Right renal pelvis (tissue), 4 donors: ENCODE measurements at regions not wholly inside any gene's neighbourhood (a gene's known extent, or its start where the extent isn't known, plus 50 kb on each side); places are given as distances from the start of the nearest gene placed in this dataset.

Experiments
- DNase-seq, 4 donors: peaks; one replicate each; pipeline ENCODE4 v3.0.0-alpha.2; 2013; ENCODE audit warnings: low read depth in 4 of 4, low spot score in 3 of 4, missing footprints in 1 of 4

DNA sequence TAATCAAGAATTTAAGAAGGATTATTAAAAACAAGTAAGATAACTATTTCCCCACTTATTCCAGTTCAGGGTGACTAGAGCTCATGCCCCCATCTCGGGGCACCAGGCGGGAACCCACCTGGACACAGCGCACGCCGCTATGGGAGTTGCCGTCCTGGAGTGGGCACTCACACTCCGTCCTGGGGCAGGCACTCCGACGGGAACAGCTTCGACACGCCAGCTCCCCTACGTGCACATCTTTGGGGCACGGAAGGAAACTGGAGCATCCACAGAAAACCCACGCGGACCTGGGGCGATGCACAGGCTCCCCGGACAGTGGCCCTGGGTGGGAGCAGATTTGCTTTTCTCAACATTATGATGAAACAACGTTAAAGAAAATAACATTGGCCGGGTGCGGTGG lies 52.0 kb upstream of the GATA5 start:
- no peak for DNase-seq

GRCh38 chr20:62528983-62529891 lies 53.4 kb upstream of the GATA5 start:
- DNase-seq: no peak

GRCh38 chr20:62529896-62530642 lies 54.3 kb upstream of the GATA5 start:
- DNase-seq: no peak

- no peak for DNase-seq
These were observed 54.8 kb upstream of the GATA5 start for GRCh38 chr20:62530643-62531032.

- DNase-seq: no peak
These were observed 55.4 kb upstream of the GATA5 start for GRCh38 chr20:62531046-62531838.

DNA sequence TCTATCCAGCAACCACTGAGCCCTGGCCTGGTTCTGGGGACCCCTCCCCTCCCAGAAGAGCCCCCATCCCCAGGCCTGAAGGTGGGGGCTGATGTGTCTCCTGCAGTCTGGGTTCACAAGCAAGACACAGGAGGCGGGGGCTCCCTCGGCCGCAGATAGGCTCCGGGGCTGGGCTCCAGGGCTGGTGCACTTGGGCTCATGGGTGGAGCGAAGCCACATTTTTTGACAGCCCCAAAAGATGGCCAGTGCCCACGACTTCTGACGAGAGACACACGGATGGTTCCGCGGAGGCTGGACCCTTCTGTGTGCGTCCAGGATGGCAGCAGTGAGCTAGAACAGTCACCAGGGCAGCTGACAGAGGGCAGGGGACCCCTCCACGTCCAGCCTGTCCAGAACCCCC lies 57.1 kb upstream of the GATA5 start:
- no peak for DNase-seq

DNA sequence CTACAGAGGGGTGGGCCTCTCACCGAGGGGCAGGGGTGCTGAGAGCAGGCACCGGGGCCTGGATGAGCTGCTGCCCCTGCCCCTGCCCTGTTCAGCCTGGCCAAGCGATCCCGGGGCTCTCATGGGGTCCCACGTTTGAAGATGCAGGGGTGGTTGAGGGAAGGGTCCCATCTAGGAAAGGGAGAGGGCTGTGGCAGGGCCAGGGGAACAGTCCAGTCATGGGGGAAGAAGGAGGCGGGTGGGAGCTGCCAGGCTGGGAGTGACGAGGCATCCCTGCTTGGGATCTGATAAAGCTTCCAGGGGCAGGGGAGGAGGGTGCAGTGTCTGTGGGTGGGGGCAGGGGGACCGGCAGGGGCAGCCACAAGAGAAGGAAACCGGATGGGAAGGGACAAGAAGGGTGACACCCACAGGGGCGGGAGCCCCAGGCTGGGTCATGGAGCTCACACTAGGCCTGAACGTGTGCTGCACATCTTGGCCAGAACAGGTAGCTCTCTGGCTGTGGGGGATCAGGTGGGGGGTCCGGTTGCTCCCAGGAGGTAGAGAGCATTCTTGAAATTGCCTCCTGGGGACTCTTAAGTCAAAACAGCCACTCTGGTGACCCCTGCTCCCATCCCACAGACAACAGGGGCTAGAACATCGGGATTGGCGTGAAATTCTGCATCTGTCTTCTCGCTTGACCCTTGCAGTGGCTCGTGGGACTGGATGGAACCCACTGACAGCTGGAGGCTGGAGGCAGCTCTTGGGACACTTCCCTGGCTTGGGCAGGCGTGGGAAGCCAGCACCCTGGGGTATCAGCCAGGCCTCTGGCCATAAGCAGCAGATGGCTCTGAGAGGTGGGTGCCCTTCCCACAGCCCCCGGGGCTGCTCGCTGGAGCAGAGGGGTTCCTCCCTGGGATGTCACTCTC lies 58.0 kb upstream of the GATA5 start:
- DNase-seq: no peak

DNA sequence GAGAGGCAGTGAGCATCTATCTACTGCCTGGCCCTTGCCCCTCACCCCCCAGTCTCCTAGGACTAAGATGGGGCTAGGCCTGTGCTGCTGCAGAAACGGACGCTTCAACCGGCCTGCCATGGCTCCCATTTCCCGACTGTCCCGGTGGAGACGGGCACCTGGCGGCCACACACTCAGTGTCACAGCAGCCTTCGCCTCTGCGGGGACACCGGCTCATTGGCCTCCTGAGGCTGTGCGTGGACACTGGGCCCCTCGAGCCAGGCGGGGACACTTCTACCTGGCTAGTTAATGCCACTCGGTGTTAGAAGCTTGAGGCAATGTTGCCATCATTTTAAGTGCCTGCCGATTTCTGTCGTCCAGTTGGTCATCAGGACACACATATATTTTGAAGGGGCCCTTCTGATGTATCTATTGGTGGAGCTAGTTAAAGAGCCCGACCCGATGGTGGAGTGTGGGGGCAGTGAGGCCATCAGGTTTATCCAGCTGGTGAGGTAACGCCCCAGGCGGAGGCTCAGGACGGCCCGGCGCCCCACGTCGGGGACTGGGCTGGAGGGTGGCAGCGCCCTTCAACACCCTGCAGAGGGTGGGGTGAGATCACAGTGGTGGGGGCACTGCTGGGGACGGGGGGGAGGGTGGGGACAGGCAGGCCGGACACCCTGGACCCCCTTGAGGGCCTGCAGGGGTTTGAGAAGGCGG lies 58.9 kb upstream of the GATA5 start:
- no peak for DNase-seq

DNA sequence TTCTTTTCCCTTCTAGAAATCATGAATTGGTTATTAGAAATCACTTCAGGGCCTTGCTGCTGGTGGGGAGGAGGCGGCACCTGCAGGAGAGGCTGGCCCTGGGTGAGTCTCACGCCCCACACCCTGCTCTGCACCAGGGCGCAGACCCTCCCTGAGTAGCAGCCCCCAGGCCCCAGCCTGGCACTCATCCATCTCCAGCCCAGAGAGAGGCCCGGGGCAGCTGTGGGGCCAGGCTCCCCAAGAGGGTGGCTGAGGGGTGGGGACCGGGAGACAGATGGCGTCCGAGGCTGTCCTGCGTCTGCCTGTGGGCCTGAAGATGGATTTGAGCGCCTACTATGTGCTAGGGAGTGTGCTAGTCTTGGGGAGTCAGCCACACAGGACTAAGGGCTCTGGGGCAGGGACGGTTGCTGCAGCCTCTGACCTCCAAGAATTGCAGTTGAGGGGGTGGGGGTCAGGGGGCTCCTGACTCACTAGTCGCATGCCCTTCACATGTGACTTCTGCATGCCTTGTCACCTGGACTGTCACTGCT lies 59.6 kb upstream of the GATA5 start:
- DNase-seq: no peak

DNA sequence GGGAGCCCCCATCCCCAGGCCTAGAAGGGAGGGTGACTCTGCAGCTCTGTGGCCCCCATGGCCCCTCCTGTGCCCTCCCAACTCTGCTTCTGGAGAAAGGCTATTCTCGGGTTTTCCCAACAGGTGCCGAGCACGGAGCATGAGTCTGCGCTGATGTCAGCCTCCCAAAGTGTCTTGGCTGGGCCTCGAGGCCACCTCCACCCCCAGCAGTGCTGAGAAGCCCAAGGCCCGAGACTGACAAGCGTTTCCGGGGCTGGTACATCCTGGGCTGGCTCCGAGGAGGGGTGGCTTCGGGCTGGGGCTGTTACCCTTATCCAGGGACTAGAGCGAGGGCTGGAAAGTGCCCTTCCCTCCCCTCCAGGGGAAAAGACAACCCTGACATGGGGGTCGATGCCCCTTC lies 60.2 kb upstream of the GATA5 start:
- no peak for DNase-seq

GRCh38 chr20:62536871-62537401 lies 61.1 kb upstream of the GATA5 start:
- no peak for DNase-seq

- no peak for DNase-seq
These were observed 62.0 kb upstream of the GATA5 start for GRCh38 chr20:62537649-62538292.

DNA sequence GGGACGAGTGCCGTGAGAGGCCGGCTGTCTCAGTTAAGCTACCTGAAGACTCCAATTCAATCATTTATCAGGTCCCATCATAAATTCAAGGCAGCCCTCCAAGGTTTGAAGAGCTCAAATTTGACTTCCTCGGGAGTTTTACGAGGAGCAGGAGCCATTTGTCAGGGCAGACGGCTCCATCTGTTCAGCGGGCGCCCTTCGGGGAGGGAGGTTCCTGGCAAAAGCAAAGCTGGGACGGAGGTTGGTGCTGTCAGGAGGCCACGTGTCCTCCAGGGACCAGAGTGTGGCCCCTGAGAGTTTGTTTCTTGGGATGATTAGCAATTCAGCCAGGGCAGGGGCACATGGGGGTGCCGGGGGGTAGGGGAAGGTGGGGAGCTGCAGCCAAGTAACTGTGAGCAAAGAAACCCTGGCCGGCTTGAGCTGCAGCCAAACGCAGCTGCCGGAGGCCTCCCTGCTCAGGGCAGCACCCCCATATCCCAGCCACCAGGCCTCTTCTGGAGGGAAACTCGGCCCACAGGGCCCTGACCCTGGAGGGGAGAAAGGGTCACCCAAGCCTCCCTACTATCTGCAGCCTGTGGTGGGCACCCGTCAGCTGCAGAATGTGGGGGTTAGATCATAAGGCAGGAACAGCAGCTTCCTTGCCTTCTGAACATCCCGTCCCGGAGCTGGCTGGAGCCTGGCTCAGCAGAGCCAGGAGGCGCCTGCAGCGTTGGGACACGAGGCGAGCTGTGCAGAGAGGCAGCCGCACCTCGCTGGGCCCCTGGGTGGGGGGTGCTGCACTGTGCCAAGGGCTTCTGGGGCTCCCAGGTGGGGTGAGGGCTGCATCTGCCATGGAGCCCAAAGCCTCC lies 63.6 kb upstream of the GATA5 start:
- DNase-seq: no peak

- DNase-seq: no peak
These were observed 64.7 kb upstream of the GATA5 start for GRCh38 chr20:62540504-62540903.

DNA sequence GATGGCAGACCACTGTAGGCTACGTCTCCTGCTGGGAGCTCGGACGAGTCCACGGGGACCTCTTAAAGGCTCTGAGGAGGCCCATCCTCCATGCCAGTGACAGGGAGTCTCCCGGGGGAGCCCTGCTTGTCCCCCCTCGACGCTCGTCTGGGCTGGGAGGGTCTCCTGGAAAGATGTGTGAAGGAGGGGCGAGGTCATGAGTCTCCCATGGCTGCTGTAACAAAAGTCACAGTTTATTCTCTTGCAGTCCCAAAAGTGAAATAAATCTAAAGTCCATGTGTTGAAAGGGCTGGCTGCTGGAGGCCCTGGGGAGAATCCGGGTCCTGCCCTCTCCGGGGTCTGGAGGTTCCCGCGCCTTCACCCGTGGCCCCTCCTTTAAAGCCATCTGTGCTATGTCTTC lies 67.1 kb upstream of the GATA5 start:
- no peak for DNase-seq

DNA sequence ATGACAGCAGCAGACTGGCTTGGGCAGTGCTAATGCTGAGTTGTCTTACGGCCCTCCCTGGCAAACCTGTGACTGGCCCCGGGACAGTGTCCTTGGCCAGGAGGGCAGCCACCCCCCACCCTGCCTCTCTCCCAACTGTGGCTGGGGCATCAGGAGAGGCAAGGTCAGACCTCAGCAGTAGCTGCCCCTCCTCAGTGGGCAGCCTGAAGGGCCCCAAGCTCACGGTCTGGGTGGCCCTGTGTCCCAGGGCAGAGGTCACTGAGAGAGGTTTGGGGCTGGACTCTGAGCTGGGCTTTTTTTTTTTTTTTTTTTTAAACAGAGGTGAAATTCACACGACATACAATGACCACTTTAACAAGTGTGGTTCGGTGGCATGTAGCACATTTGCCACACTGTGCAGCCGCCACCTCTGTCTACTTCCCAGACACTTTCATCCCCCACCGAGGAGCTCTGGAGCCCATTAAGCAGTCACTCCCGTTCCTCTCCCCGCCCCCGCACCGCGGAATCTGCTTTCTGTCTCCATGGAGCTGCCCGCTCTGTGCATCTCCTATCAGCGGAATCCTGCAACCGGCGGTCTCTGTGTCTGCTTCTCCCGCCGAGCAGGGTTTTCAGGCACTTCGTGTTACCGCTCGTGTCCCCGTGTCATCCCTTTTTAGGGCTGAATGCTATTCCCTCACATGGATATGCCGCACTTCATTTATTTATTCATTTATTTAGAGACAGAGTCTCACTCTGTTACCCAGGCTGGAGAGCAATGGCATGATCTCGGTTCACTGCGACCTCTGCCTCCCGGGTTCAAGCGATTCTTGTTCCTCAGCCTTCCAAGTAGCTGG lies 67.9 kb upstream of the GATA5 start:
- no peak for DNase-seq
